Superior temporal gyrus (tissue), 1 donor: ENCODE measurements at regions not wholly inside any gene's neighbourhood (a gene's known extent, or its start where the extent isn't known, plus 50 kb on each side); places are given as distances from the start of the nearest gene placed in this dataset.
A peak's percentile ranks its signal among the peaks of the same experiment; 100 is the strongest.

Experiments used
- DNase-seq: peaks from one replicate; pipeline ENCODE4 v3.0.0-alpha.2; 2016; ENCODE audit errors: extremely low spot score

- DNase-seq = peak; percentile 62
These were observed 318.3 kb downstream of the PHKB start for GRCh38 chr16:47779201-47780016.

- DNase-seq = no peak
These were observed 317.1 kb downstream of the PHKB start for GRCh38 chr16:47778106-47778801.

- no peak for DNase-seq
These were observed 316.1 kb downstream of the PHKB start for GRCh38 chr16:47777220-47777619.

DNA sequence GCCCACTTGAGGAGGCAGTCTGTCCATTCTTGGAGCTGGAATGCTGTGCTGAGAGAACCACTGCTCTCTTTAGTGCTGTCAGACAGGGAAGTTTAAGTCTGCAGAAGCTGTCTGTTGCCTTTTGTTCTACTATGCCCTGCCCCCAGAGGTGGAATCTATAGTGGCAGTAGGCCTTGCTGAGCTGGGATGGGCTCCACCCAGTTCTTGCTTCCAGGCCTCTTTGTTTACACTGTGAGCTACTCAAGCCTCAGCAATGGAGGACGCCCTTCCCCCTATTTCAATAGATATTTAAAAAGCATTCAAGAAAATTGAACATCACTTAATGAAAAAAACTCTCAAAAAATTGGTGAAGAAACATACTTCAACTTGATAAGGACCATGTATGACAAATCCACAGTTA lies 313.5 kb downstream of the PHKB start:
- DNase-seq = no peak

- no peak for DNase-seq
These were observed 292.5 kb downstream of the PHKB start for GRCh38 chr16:47753659-47754058.
